ENCODE measurements at regions not wholly inside any gene's neighbourhood (a gene's known extent, or its start where the extent isn't known, plus 50 kb on each side); places are given as distances from the start of the nearest gene placed in this dataset.

GRCh38 chr6:155894262-155894661, 438.6 kb upstream of the NOX3 start:
- H3K9ac ChIP-seq (ENCODE audit: low read length) = no peak overlapping the region
- H3K27ac ChIP-seq (ENCODE audit: low read length) = no peak overlapping the region
- H3K9me2 ChIP-seq (ENCODE audit: insufficient read depth, low read length) = no peaks in the 10 kb centered on the region
- no peaks in the 10 kb centered on the region for H3K79me2 ChIP-seq (replicated peaks; ENCODE audit: insufficient read depth, low read length)
- no peaks in the 10 kb centered on the region for H3K36me3 ChIP-seq (ENCODE audit: insufficient read depth, low read length)
- H3F3A ChIP-seq (ENCODE audit: insufficient read depth, low read length, poor library complexity, severe bottlenecking) = no peaks in the 10 kb centered on the region
- no peaks in the 10 kb centered on the region for H3K27me3 ChIP-seq (ENCODE audit: insufficient read depth, low read depth, low read length)
- H3K4me3 ChIP-seq (ENCODE audit: low read length) = no peak overlapping the region
- H3K4me2 ChIP-seq (ENCODE audit: low read length) = no peak overlapping the region
- no peak for TF ChIP-seq SMC3 (conservative IDR thresholded peaks at IDR 0.05; ENCODE audit: poor library complexity)
- TF ChIP-seq REST (IDR thresholded peaks at IDR 0.05; ENCODE audit: borderline replicate concordance) = no peak
- no peak for TF ChIP-seq POLR2AphosphoS5 (IDR thresholded peaks at IDR 0.05)
- TF ChIP-seq RAD21 (conservative IDR thresholded peaks at IDR 0.05) = no peak
- TF ChIP-seq EZH2 (IDR thresholded peaks at IDR 0.05; ENCODE audit: borderline replicate concordance, insufficient read depth, low read length, poor library complexity, severe bottlenecking) = no peak
- no peak for TF ChIP-seq MXI1 (conservative IDR thresholded peaks at IDR 0.05; ENCODE audit: poor library complexity, severe bottlenecking)
- no peak for TF ChIP-seq CTCF (IDR thresholded peaks at IDR 0.05; ENCODE audit: poor library complexity, severe bottlenecking)
- no peak for TF ChIP-seq EP300 (conservative IDR thresholded peaks at IDR 0.05; ENCODE audit: poor library complexity, severe bottlenecking)
- H3K9me3 ChIP-seq (ENCODE audit: low read length) = no peaks in the 10 kb centered on the region
- no peaks in the 10 kb centered on the region for H4K20me1 ChIP-seq (ENCODE audit: insufficient read depth)
- no peak overlapping the region for H2AFZ ChIP-seq (ENCODE audit: low read depth, low read length)

GRCh38 chr6:155890409-155890808, 434.8 kb upstream of the NOX3 start:
- Histone ChIP-seq H4K20me1 (ENCODE audit: insufficient read depth) (no peaks in the 10 kb centered on the region), H3K4me3 (ENCODE audit: low read length) (no peak overlapping the region), H3K9ac (ENCODE audit: low read length) (no peak overlapping the region), H3K36me3 (ENCODE audit: insufficient read depth, low read length) (no peaks in the 10 kb centered on the region), H3K27me3 (ENCODE audit: insufficient read depth, low read depth, low read length) (no peaks in the 10 kb centered on the region), H3K27ac (ENCODE audit: low read length) (no peak overlapping the region), H3K9me3 (ENCODE audit: low read length) (no peaks in the 10 kb centered on the region), H3K9me2 (ENCODE audit: insufficient read depth, low read length) (no peaks in the 10 kb centered on the region), H3K4me2 (ENCODE audit: low read length) (no peak overlapping the region), H2AFZ (ENCODE audit: low read depth, low read length) (no peak overlapping the region), H3F3A (ENCODE audit: insufficient read depth, low read length, poor library complexity, severe bottlenecking) (no peaks in the 10 kb centered on the region), H3K79me2 (replicated peaks; ENCODE audit: insufficient read depth, low read length) (no peaks in the 10 kb centered on the region)
- TF ChIP-seq MXI1 (conservative IDR thresholded peaks at IDR 0.05; ENCODE audit: poor library complexity, severe bottlenecking) (no peak), TAF1 (IDR thresholded peaks at IDR 0.05; ENCODE audit: low read depth) (no peak), RAD21 (conservative IDR thresholded peaks at IDR 0.05) (no peak), REST (IDR thresholded peaks at IDR 0.05; ENCODE audit: borderline replicate concordance) (no peak), POLR2AphosphoS5 (IDR thresholded peaks at IDR 0.05) (no peak), EZH2 (IDR thresholded peaks at IDR 0.05; ENCODE audit: borderline replicate concordance, insufficient read depth, low read length, poor library complexity, severe bottlenecking) (no peak)

All from neural cell (in vitro differentiated cells).